ENCODE measurements at regions not wholly inside any gene's neighbourhood (a gene's known extent, or its start where the extent isn't known, plus 50 kb on each side); places are given as distances from the start of the nearest gene placed in this dataset.

GRCh38 chr11:25988178-25988577, 343.8 kb upstream of the ANO3 start:
- Mint-ChIP-seq H3K4me1 (no peaks in the 10 kb centered on the region), H3K4me3 (no peak overlapping the region), H3K27ac (no peak overlapping the region), H3K36me3 (ENCODE audit: low read depth) (no peaks in the 10 kb centered on the region), H3K27me3 (ENCODE audit: low read depth, poor library complexity) (no peaks in the 10 kb centered on the region), H3K9me3 (no peaks in the 10 kb centered on the region)
- no peak for DNase-seq
- TF ChIP-seq CTCF (IDR thresholded peaks at IDR 0.05), result no peak

- no peak for DNase-seq
- Mint-ChIP-seq H3K9me3 (no peaks in the 10 kb centered on the region), H3K27me3 (ENCODE audit: low read depth, poor library complexity) (no peaks in the 10 kb centered on the region), H3K4me3 (no peak overlapping the region), H3K4me1 (no peaks in the 10 kb centered on the region), H3K36me3 (ENCODE audit: low read depth) (no peaks in the 10 kb centered on the region), H3K27ac (no peak overlapping the region)
- no peak for TF ChIP-seq CTCF (IDR thresholded peaks at IDR 0.05)
Measured at GRCh38 chr11:25990406-25990805, 341.5 kb upstream of the ANO3 start.

GRCh38 chr11:25991476-25991875, 340.5 kb upstream of the ANO3 start:
- no peak for TF ChIP-seq CTCF (IDR thresholded peaks at IDR 0.05)
- Mint-ChIP-seq H3K27ac (no peak overlapping the region), H3K36me3 (ENCODE audit: low read depth) (no peaks in the 10 kb centered on the region), H3K4me1 (no peaks in the 10 kb centered on the region), H3K4me3 (no peak overlapping the region), H3K27me3 (ENCODE audit: low read depth, poor library complexity) (no peaks in the 10 kb centered on the region), H3K9me3 (no peaks in the 10 kb centered on the region)
- DNase-seq, result no peak

- Mint-ChIP-seq H3K4me1 (no peaks in the 10 kb centered on the region), H3K27me3 (ENCODE audit: low read depth, poor library complexity) (peaks cover under 1% of the 10 kb centered on the region), H3K4me3 (no peak overlapping the region), H3K36me3 (ENCODE audit: low read depth) (no peaks in the 10 kb centered on the region), H3K9me3 (no peaks in the 10 kb centered on the region), H3K27ac (no peak overlapping the region)
- no peak for DNase-seq
- no peak for TF ChIP-seq CTCF (IDR thresholded peaks at IDR 0.05)
Measured at GRCh38 chr11:25992294-25992693, 339.6 kb upstream of the ANO3 start.

GRCh38 chr11:25993016-25993415, 338.9 kb upstream of the ANO3 start:
- no peaks in the 10 kb centered on the region for H3K4me1 Mint-ChIP-seq
- no peaks in the 10 kb centered on the region for H3K36me3 Mint-ChIP-seq (ENCODE audit: low read depth)
- no peak overlapping the region for H3K27ac Mint-ChIP-seq
- TF ChIP-seq CTCF (IDR thresholded peaks at IDR 0.05), result no peak
- H3K9me3 Mint-ChIP-seq, result no peaks in the 10 kb centered on the region
- no peak for DNase-seq
- no peak overlapping the region for H3K4me3 Mint-ChIP-seq
- H3K27me3 Mint-ChIP-seq (ENCODE audit: low read depth, poor library complexity), result peaks cover 4% of the 10 kb centered on the region

GRCh38 chr11:26011474-26011873, 320.5 kb upstream of the ANO3 start:
- DNase-seq, result no peak
- no peak overlapping the region for H3K27ac Mint-ChIP-seq
- H3K27me3 Mint-ChIP-seq (ENCODE audit: low read depth, poor library complexity), result no peaks in the 10 kb centered on the region
- TF ChIP-seq CTCF (IDR thresholded peaks at IDR 0.05), result no peak
- H3K4me3 Mint-ChIP-seq, result no peak overlapping the region
- H3K9me3 Mint-ChIP-seq, result no peaks in the 10 kb centered on the region
- no peaks in the 10 kb centered on the region for H3K36me3 Mint-ChIP-seq (ENCODE audit: low read depth)
- H3K4me1 Mint-ChIP-seq, result no peaks in the 10 kb centered on the region

Measured in nephron progenitor cell (in vitro differentiated cells).